Suppressor macrophage (primary cell): ENCODE measurements at regions not wholly inside any gene's neighbourhood (a gene's known extent, or its start where the extent isn't known, plus 50 kb on each side); places are given as distances from the start of the nearest gene placed in this dataset.
"Not testable (repeated sequence)": the region's sequence is repeated elsewhere in the genome, so short reads cannot be mapped to it uniquely, and the experiment has no call there.

Experiments used
- DNase-seq, 4 experiments: peaks; one replicate each; pipeline ENCODE4 v3.0.0-alpha.2; 2020 to 2022

- peak; percentile 23 to 56 (median 50) for DNase-seq
These were observed 1355.5 kb upstream of the LRRTM3 start for GRCh38 chr10:65570143-65571010.

GRCh38 chr10:65571011-65571570 lies 1354.7 kb upstream of the LRRTM3 start:
- DNase-seq: no peak

- DNase-seq: no peak
These were observed 1344.3 kb upstream of the LRRTM3 start for GRCh38 chr10:65581426-65582026.

- DNase-seq: no peak
These were observed 1323.5 kb upstream of the LRRTM3 start for GRCh38 chr10:65602182-65602865.

GRCh38 chr10:65611592-65611991 lies 1314.2 kb upstream of the LRRTM3 start:
- no peak for DNase-seq

GRCh38 chr10:65614956-65615565 lies 1310.8 kb upstream of the LRRTM3 start:
- DNase-seq: no peak

- DNase-seq: no peak
These were observed 1307.7 kb upstream of the LRRTM3 start for GRCh38 chr10:65618126-65618525.

GRCh38 chr10:65620404-65621048 lies 1305.3 kb upstream of the LRRTM3 start:
- DNase-seq: no peak

- no peak for DNase-seq
These were observed 1303.2 kb upstream of the LRRTM3 start for GRCh38 chr10:65622608-65623007.

- DNase-seq: no peak
These were observed 1297.2 kb upstream of the LRRTM3 start for GRCh38 chr10:65628493-65629139.

GRCh38 chr10:65660006-65660405 lies 1265.8 kb upstream of the LRRTM3 start:
- no peak for DNase-seq

- DNase-seq: no peak
These were observed 1255.7 kb upstream of the LRRTM3 start for GRCh38 chr10:65670087-65670486.

- not testable (repeated sequence) for DNase-seq
These were observed 1255.2 kb upstream of the LRRTM3 start for GRCh38 chr10:65670596-65670995.

GRCh38 chr10:65675236-65675635 lies 1250.6 kb upstream of the LRRTM3 start:
- DNase-seq: no peak

GRCh38 chr10:65684896-65685295 lies 1240.9 kb upstream of the LRRTM3 start:
- no peak for DNase-seq

- no peak for DNase-seq
These were observed 1224.6 kb upstream of the LRRTM3 start for GRCh38 chr10:65701168-65701776.

- DNase-seq: no peak
These were observed 1217.8 kb upstream of the LRRTM3 start for GRCh38 chr10:65708057-65708456.

GRCh38 chr10:65710306-65710705 lies 1215.5 kb upstream of the LRRTM3 start:
- no peak for DNase-seq

- DNase-seq: no peak
These were observed 1206.0 kb upstream of the LRRTM3 start for GRCh38 chr10:65719790-65720189.

- DNase-seq: no peak
These were observed 1204.9 kb upstream of the LRRTM3 start for GRCh38 chr10:65720901-65721300.

GRCh38 chr10:65723525-65723924 lies 1202.3 kb upstream of the LRRTM3 start:
- DNase-seq: no peak
